Stimulated activated naive CD8-positive, alpha-beta T cell treated with anti-CD3 and anti-CD28 coated beads, Interleukin-15, Interleukin-2, amounts not matched to agents 100 ng/mL and 50 ng/mL, for 24 hours (primary cell): ENCODE measurements at regions not wholly inside any gene's neighbourhood (a gene's known extent, or its start where the extent isn't known, plus 50 kb on each side); places are given as distances from the start of the nearest gene placed in this dataset.

Source experiments
- H3K27ac Mint-ChIP-seq: one replicate; pipeline ENCODE4 v1.8.0; 2021; ENCODE audit warnings: mild to moderate bottlenecking, mixed read lengths
- H3K27me3 Mint-ChIP-seq: one replicate; pipeline ENCODE4 v1.8.0; 2021; ENCODE audit warnings: mixed read lengths
- H3K36me3 Mint-ChIP-seq: one replicate; pipeline ENCODE4 v1.8.0; 2021; ENCODE audit warnings: low read depth, mixed read lengths
- H3K4me1 Mint-ChIP-seq: one replicate; pipeline ENCODE4 v1.8.0; 2021; ENCODE audit warnings: low read depth, mixed read lengths
- H3K4me3 Mint-ChIP-seq: one replicate; pipeline ENCODE4 v1.8.0; 2021; ENCODE audit warnings: mild to moderate bottlenecking, mixed read lengths
- H3K9me3 Mint-ChIP-seq: one replicate; pipeline ENCODE4 v1.8.0; 2021; ENCODE audit warnings: mixed read lengths

GRCh38 chr16:26901196-26901861 is 165.4 kb upstream of the C16orf82 start:
- Mint-ChIP-seq H3K4me3 (no peak overlapping the region), H3K27ac (no peak overlapping the region), H3K27me3 (peaks cover 18% of the 10 kb centered on the region), H3K36me3 (no peaks in the 10 kb centered on the region), H3K4me1 (no peaks in the 10 kb centered on the region), H3K9me3 (no peaks in the 10 kb centered on the region)

GRCh38 chr16:26901983-26902382 is 164.7 kb upstream of the C16orf82 start:
- no peak overlapping the region for H3K27ac Mint-ChIP-seq
- H3K4me3 Mint-ChIP-seq, result no peak overlapping the region
- no peaks in the 10 kb centered on the region for H3K4me1 Mint-ChIP-seq
- H3K9me3 Mint-ChIP-seq, result no peaks in the 10 kb centered on the region
- no peaks in the 10 kb centered on the region for H3K36me3 Mint-ChIP-seq
- H3K27me3 Mint-ChIP-seq, result peaks cover 15% of the 10 kb centered on the region

GRCh38 chr16:26905336-26905735 is 161.4 kb upstream of the C16orf82 start:
- Mint-ChIP-seq H3K27me3 (peaks cover 20% of the 10 kb centered on the region), H3K9me3 (no peaks in the 10 kb centered on the region), H3K36me3 (no peaks in the 10 kb centered on the region), H3K4me1 (no peaks in the 10 kb centered on the region), H3K4me3 (no peak overlapping the region), H3K27ac (no peak overlapping the region)

- Mint-ChIP-seq H3K4me1 (no peaks in the 10 kb centered on the region), H3K4me3 (no peak overlapping the region), H3K9me3 (no peaks in the 10 kb centered on the region), H3K27ac (no peak overlapping the region), H3K36me3 (no peaks in the 10 kb centered on the region), H3K27me3 (peaks cover 15% of the 10 kb centered on the region)
Measured at GRCh38 chr16:26909623-26910022, 157.1 kb upstream of the C16orf82 start.

- H3K36me3 Mint-ChIP-seq, result no peaks in the 10 kb centered on the region
- H3K27me3 Mint-ChIP-seq, result peaks cover 16% of the 10 kb centered on the region
- no peaks in the 10 kb centered on the region for H3K9me3 Mint-ChIP-seq
- H3K4me1 Mint-ChIP-seq, result no peaks in the 10 kb centered on the region
- H3K4me3 Mint-ChIP-seq, result no peak overlapping the region
- H3K27ac Mint-ChIP-seq, result no peak overlapping the region
Measured at GRCh38 chr16:26911436-26911835, 155.3 kb upstream of the C16orf82 start.

- Mint-ChIP-seq H3K27ac (no peak overlapping the region), H3K4me3 (no peak overlapping the region), H3K27me3 (peaks cover 10% of the 10 kb centered on the region), H3K36me3 (no peaks in the 10 kb centered on the region), H3K4me1 (no peaks in the 10 kb centered on the region), H3K9me3 (no peaks in the 10 kb centered on the region)
Measured at GRCh38 chr16:26913851-26914250, 152.9 kb upstream of the C16orf82 start.

- Mint-ChIP-seq H3K4me3 (no peak overlapping the region), H3K27me3 (no peaks in the 10 kb centered on the region), H3K36me3 (no peaks in the 10 kb centered on the region), H3K4me1 (no peaks in the 10 kb centered on the region), H3K9me3 (no peaks in the 10 kb centered on the region), H3K27ac (no peak overlapping the region)
Measured at GRCh38 chr16:26930786-26931581, 135.7 kb upstream of the C16orf82 start.

- Mint-ChIP-seq H3K27me3 (peaks cover 23% of the 10 kb centered on the region), H3K4me3 (no peak overlapping the region), H3K27ac (no peak overlapping the region), H3K9me3 (no peaks in the 10 kb centered on the region), H3K4me1 (no peaks in the 10 kb centered on the region), H3K36me3 (no peaks in the 10 kb centered on the region)
Measured at GRCh38 chr16:26950636-26951035, 116.1 kb upstream of the C16orf82 start.

GRCh38 chr16:26951950-26952349 is 114.8 kb upstream of the C16orf82 start:
- H3K27ac Mint-ChIP-seq, result no peak overlapping the region
- H3K4me3 Mint-ChIP-seq, result no peak overlapping the region
- H3K4me1 Mint-ChIP-seq, result no peaks in the 10 kb centered on the region
- H3K36me3 Mint-ChIP-seq, result no peaks in the 10 kb centered on the region
- H3K27me3 Mint-ChIP-seq, result peaks cover 24% of the 10 kb centered on the region
- no peaks in the 10 kb centered on the region for H3K9me3 Mint-ChIP-seq

- H3K36me3 Mint-ChIP-seq, result no peaks in the 10 kb centered on the region
- H3K4me1 Mint-ChIP-seq, result no peaks in the 10 kb centered on the region
- H3K27ac Mint-ChIP-seq, result no peak overlapping the region
- no peak overlapping the region for H3K4me3 Mint-ChIP-seq
- peaks cover 28% of the 10 kb centered on the region for H3K27me3 Mint-ChIP-seq
- no peaks in the 10 kb centered on the region for H3K9me3 Mint-ChIP-seq
Measured at GRCh38 chr16:26952411-26952810, 114.3 kb upstream of the C16orf82 start.

GRCh38 chr16:26957283-26957859 is 109.4 kb upstream of the C16orf82 start:
- H3K36me3 Mint-ChIP-seq, result no peaks in the 10 kb centered on the region
- H3K9me3 Mint-ChIP-seq, result no peaks in the 10 kb centered on the region
- H3K27ac Mint-ChIP-seq, result no peak overlapping the region
- no peak overlapping the region for H3K4me3 Mint-ChIP-seq
- no peaks in the 10 kb centered on the region for H3K4me1 Mint-ChIP-seq
- H3K27me3 Mint-ChIP-seq, result peaks cover 14% of the 10 kb centered on the region

- Mint-ChIP-seq H3K4me3 (no peak overlapping the region), H3K27me3 (peaks cover 8% of the 10 kb centered on the region), H3K4me1 (no peaks in the 10 kb centered on the region), H3K9me3 (no peaks in the 10 kb centered on the region), H3K27ac (no peak overlapping the region), H3K36me3 (no peaks in the 10 kb centered on the region)
Measured at GRCh38 chr16:26959416-26960009, 107.2 kb upstream of the C16orf82 start.

GRCh38 chr16:26961459-26961858 is 105.3 kb upstream of the C16orf82 start:
- no peak overlapping the region for H3K4me3 Mint-ChIP-seq
- H3K27ac Mint-ChIP-seq, result no peak overlapping the region
- peaks cover 8% of the 10 kb centered on the region for H3K27me3 Mint-ChIP-seq
- no peaks in the 10 kb centered on the region for H3K36me3 Mint-ChIP-seq
- H3K4me1 Mint-ChIP-seq, result no peaks in the 10 kb centered on the region
- no peaks in the 10 kb centered on the region for H3K9me3 Mint-ChIP-seq

- H3K27me3 Mint-ChIP-seq, result no peaks in the 10 kb centered on the region
- H3K27ac Mint-ChIP-seq, result no peak overlapping the region
- no peaks in the 10 kb centered on the region for H3K4me1 Mint-ChIP-seq
- H3K9me3 Mint-ChIP-seq, result no peaks in the 10 kb centered on the region
- no peak overlapping the region for H3K4me3 Mint-ChIP-seq
- no peaks in the 10 kb centered on the region for H3K36me3 Mint-ChIP-seq
Measured at GRCh38 chr16:26963109-26963508, 103.6 kb upstream of the C16orf82 start.

GRCh38 chr16:26969589-26970231 is 97.0 kb upstream of the C16orf82 start:
- H3K9me3 Mint-ChIP-seq, result no peaks in the 10 kb centered on the region
- H3K27me3 Mint-ChIP-seq, result no peaks in the 10 kb centered on the region
- H3K36me3 Mint-ChIP-seq, result no peaks in the 10 kb centered on the region
- no peak overlapping the region for H3K27ac Mint-ChIP-seq
- no peaks in the 10 kb centered on the region for H3K4me1 Mint-ChIP-seq
- H3K4me3 Mint-ChIP-seq, result no peak overlapping the region
